Activated CD8-positive, alpha-beta T cell treated with anti-CD3 and anti-CD28 coated beads for 36 hours (primary cell): ENCODE measurements at regions not wholly inside any gene's neighbourhood (a gene's known extent, or its start where the extent isn't known, plus 50 kb on each side); places are given as distances from the start of the nearest gene placed in this dataset.

Experiments
- ATAC-seq: fragments of 200-7000 bp; cut with Tn5 transposase; one replicate; pipeline ENCODE4 v1.10.0; 2021; ENCODE audit warnings: mild to moderate bottlenecking, moderate library complexity
- CTCF ChIA-PET: fragments of 350-600 bp; sonication (Branson Sonifier 250); formaldehyde crosslinking; loops from one replicate; lab custom pipeline; 2021; ENCODE audit warnings: antibody characterized with exemption; lab: Charles Lee
- POLR2A ChIA-PET: fragments of 350-600 bp; sonication (Branson Sonifier 250); formaldehyde crosslinking; loops from one replicate; lab custom pipeline; 2021; ENCODE audit warnings: antibody characterized with exemption; lab: Charles Lee
- DNase-seq: peaks from one replicate; pipeline ENCODE4 v3.0.0-alpha.2; 2020
- H3K27ac Mint-ChIP-seq: one replicate; pipeline ENCODE4 v1.8.0; 2021; ENCODE audit warnings: mild to moderate bottlenecking, mixed read lengths
- H3K27me3 Mint-ChIP-seq: one replicate; pipeline ENCODE4 v1.8.0; 2021; ENCODE audit warnings: mixed read lengths
- H3K36me3 Mint-ChIP-seq: one replicate; pipeline ENCODE4 v1.8.0; 2021; ENCODE audit warnings: low read depth, mixed read lengths
- H3K4me1 Mint-ChIP-seq: one replicate; pipeline ENCODE4 v1.8.0; 2021; ENCODE audit warnings: low read depth, mixed read lengths
- H3K4me3 Mint-ChIP-seq: one replicate; pipeline ENCODE4 v1.8.0; 2021; ENCODE audit warnings: mild to moderate bottlenecking, moderate library complexity, mixed read lengths
- H3K9me3 Mint-ChIP-seq: one replicate; pipeline ENCODE4 v1.8.0; 2021; ENCODE audit warnings: mixed read lengths
- CTCF ChIP-seq: fragments of 200-600 bp; IDR thresholded peaks from one replicate; pipeline ENCODE4 v1.8.0; 2022; ENCODE audit warnings: antibody characterized with exemption, mild to moderate bottlenecking
- intact Hi-C: fragments of 100-400 bp; cut with micrococcal nuclease; formaldehyde crosslinking; loops from one replicate; pipeline ENCODE4 v1.10.0; 2022

DNA sequence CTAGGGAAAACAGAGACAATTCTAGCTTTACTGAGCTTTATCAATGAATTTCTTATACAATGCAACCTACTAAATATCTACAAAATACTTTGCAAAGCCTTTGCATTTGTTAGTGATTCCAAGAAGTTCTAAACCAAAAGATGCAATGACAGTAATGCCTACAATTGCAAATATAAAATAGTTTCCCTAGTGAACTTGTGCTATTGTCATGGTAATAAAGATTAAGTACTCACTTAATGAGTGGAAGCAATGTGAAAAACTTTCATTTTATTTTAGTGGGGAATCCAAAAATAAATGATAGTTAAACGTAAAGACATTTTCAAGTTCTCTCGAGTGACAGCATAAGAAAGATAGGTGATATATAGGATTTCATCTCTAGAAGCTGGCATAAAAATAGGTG is 270.5 kb upstream of the CTNND2 start:
- no peak for TF ChIP-seq CTCF
- Mint-ChIP-seq H3K4me1 (no peaks in the 10 kb centered on the region), H3K36me3 (no peaks in the 10 kb centered on the region), H3K9me3 (peaks cover 3% of the 10 kb centered on the region), H3K27me3 (no peaks in the 10 kb centered on the region), H3K27ac (no peak overlapping the region), H3K4me3 (no peak overlapping the region)
- ATAC-seq (no peak), DNase-seq (no peak)
- intact Hi-C loops: no loop called here
- ChIA-PET POLR2A (no interaction called here), CTCF (no interaction called here)

- TF ChIP-seq CTCF: no peak
- ATAC-seq (no peak), DNase-seq (no peak)
- Mint-ChIP-seq H3K36me3 (no peaks in the 10 kb centered on the region), H3K4me3 (no peak overlapping the region), H3K27ac (no peak overlapping the region), H3K9me3 (peaks cover 11% of the 10 kb centered on the region), H3K27me3 (no peaks in the 10 kb centered on the region), H3K4me1 (no peaks in the 10 kb centered on the region)
- CTCF ChIA-PET: no interaction called here
- intact Hi-C loops: no loop called here
- POLR2A ChIA-PET: no interaction called here
These were observed 265.3 kb upstream of the CTNND2 start for GRCh38 chr5:12169536-12169935.

GRCh38 chr5:12162863-12163262 is 258.6 kb upstream of the CTNND2 start:
- intact Hi-C loops: no loop called here
- DNase-seq (no peak), ATAC-seq (no peak)
- POLR2A ChIA-PET: no interaction called here
- Mint-ChIP-seq H3K4me1 (no peaks in the 10 kb centered on the region), H3K36me3 (no peaks in the 10 kb centered on the region), H3K27ac (no peak overlapping the region), H3K4me3 (no peak overlapping the region), H3K27me3 (no peaks in the 10 kb centered on the region), H3K9me3 (peaks cover 14% of the 10 kb centered on the region)
- no peak for TF ChIP-seq CTCF
- CTCF ChIA-PET: no interaction called here

DNA sequence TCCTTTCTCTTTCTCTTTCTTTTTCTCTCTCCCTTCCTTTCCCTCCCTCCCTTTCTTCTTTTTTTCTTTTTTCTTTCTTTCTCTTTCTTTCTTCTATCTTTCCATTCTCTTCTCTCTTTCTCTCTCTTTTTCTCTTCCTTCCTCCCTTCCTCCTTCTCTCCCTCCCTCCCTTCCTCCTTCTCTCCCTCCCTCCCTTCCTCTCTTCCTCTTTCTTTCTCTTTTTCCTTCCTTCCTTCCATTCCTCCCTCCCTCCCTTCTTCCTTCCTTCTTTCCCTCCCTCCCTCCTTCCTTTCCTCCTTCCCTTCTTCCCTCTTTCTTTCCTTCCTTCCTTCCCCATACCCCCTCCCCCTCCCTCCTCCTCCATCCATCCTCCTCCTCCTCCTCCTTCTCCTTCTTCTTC is 243.3 kb upstream of the CTNND2 start:
- ChIA-PET POLR2A (no interaction called here), CTCF (interaction anchor here (0.7 kb wide), 1 partner anchor 12 kb away, joined by 3 read pairs; no protein-coding TSS in a partner anchor)
- no peaks in the 10 kb centered on the region for H3K27me3 Mint-ChIP-seq
- DNase-seq (no peak), ATAC-seq (no peak)
- H3K4me1 Mint-ChIP-seq: no peaks in the 10 kb centered on the region
- no peak overlapping the region for H3K4me3 Mint-ChIP-seq
- H3K36me3 Mint-ChIP-seq: no peaks in the 10 kb centered on the region
- peaks cover 8% of the 10 kb centered on the region for H3K9me3 Mint-ChIP-seq
- intact Hi-C loops: no loop called here
- H3K27ac Mint-ChIP-seq: no peak overlapping the region
- TF ChIP-seq CTCF: no peak

DNA sequence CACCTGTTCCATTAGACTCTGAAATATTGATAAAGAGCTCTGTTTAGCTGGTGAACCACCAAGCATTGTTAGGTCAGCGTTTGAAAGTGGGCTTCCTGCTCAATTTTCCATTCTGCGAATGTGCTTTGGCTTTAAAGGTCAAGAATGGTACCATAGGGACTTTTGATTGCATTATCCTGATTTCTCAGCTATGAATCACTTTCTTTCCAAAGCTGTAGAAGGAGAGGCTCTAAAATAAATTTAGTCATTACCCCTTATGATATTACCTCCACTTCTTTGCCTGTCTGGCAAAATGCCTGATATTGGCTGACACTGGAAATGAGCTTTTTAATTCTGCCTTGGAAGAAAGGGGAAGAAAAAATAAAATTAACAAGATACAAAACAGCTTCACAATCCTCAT is 237.2 kb upstream of the CTNND2 start:
- Mint-ChIP-seq H3K27me3 (no peaks in the 10 kb centered on the region), H3K4me3 (no peak overlapping the region), H3K9me3 (peaks cover 8% of the 10 kb centered on the region), H3K4me1 (no peaks in the 10 kb centered on the region), H3K36me3 (no peaks in the 10 kb centered on the region), H3K27ac (no peak overlapping the region)
- ATAC-seq: no peak
- no peak for TF ChIP-seq CTCF
- CTCF ChIA-PET: no interaction called here
- intact Hi-C loops: no loop called here
- POLR2A ChIA-PET: no interaction called here
- no peak for DNase-seq
